ENCODE measurements at regions not wholly inside any gene's neighbourhood (a gene's known extent, or its start where the extent isn't known, plus 50 kb on each side); places are given as distances from the start of the nearest gene placed in this dataset.

GRCh38 chr13:44816701-44817100, 172.6 kb downstream of the NUFIP1 start:
- H2BK120ac ChIP-seq (replicated peaks; ENCODE audit: low read depth, low read length) = no peak overlapping the region
- no peak overlapping the region for H3K4me3 ChIP-seq (ENCODE audit: extremely low read depth in 1 of 4, insufficient read depth in 2 of 4, low read depth in 3 of 4, low read length in 4 of 4)
- H2AFZ ChIP-seq (ENCODE audit: low read length) = no peak overlapping the region
- H3K18ac ChIP-seq (ENCODE audit: extremely low read depth, low read length) = no peak overlapping the region
- H2BK15ac ChIP-seq (ENCODE audit: low read length) = no peak overlapping the region
- no peak overlapping the region for H2BK5ac ChIP-seq (ENCODE audit: low read depth, low read length)
- H4K91ac ChIP-seq (replicated peaks; ENCODE audit: insufficient read length, low read length) = no peak overlapping the region
- no peak overlapping the region for H3K23ac ChIP-seq (ENCODE audit: insufficient read length)
- H3K4me1 ChIP-seq (replicated peaks in 1 of 4; ENCODE audit: control insufficient read depth in 3 of 4, insufficient read depth in 4 of 4, low read length in 3 of 4) = peaks cover 2 to 16% (median 10%) of the 10 kb centered on the region in 4 experiments
- no peak overlapping the region for H2BK20ac ChIP-seq (ENCODE audit: low read length)
- H3K9me3 ChIP-seq (ENCODE audit: insufficient read depth in 2 of 2, low read depth in 1 of 2, low read length in 1 of 2) = no peaks in the 10 kb centered on the region
- H3K27me3 ChIP-seq (replicated peaks in 1 of 4; ENCODE audit: control insufficient read depth in 3 of 4, extremely low read depth in 1 of 4, insufficient read depth in 3 of 4, low read length in 3 of 4) = no peaks in the 10 kb centered on the region
- no peak overlapping the region for H3K4ac ChIP-seq (replicated peaks; ENCODE audit: insufficient read length, low read depth, low read length)
- H3K4me2 ChIP-seq (ENCODE audit: insufficient read depth in 1 of 2, low read depth in 2 of 2, low read length in 2 of 2) = no peak overlapping the region
- H3K56ac ChIP-seq (replicated peaks; ENCODE audit: insufficient read length, low read depth, low read length) = no peak overlapping the region
- no peak for DNase-seq (ENCODE audit: low read depth in 1 of 2, low spot score in 2 of 2)
- ChIA-PET POLR2A (ENCODE audit: partially characterized antibody) (interaction anchor here (1.1 kb wide), 1 partner anchor 37 kb away, joined by 5 read pairs; no protein-coding TSS in a partner anchor), CTCF (ENCODE audit: partially characterized antibody) (interaction anchor here (0.7 to 3.4 kb wide), 8 partner anchors 9 to 398 kb away, joined by 3 to 13 read pairs (median 3); partner anchors contain the start of gene TSC22D1)
- H4K20me1 ChIP-seq (replicated peaks in 1 of 2; ENCODE audit: control insufficient read depth in 1 of 2, insufficient read depth in 2 of 2, low read length in 2 of 2) = no peaks in the 10 kb centered on the region
- H3K79me1 ChIP-seq (ENCODE audit: low read depth, low read length) = no peaks in the 10 kb centered on the region
- no peaks in the 10 kb centered on the region for H3K79me2 ChIP-seq (ENCODE audit: control insufficient read depth in 1 of 2, insufficient read depth in 2 of 2, low read length in 2 of 2)
- no peaks in the 10 kb centered on the region for H3K23me2 ChIP-seq (ENCODE audit: low read depth, low read length)
- 83% methylated on average over 1 of the region's 1 CpG; no CpG with 5 or more reads in 1 of the 2 experiments for WGBS, 2 experiments (ENCODE audit: extremely low coverage in 1 of 2, insufficient coverage in 1 of 2, insufficient read length in 1 of 2, insufficient replicate concordance in 2 of 2, low coverage in 1 of 2, low lambda C conversion rate in 2 of 2, missing lambda C conversion rate in 1 of 2)
- no peak overlapping the region for H4K5ac ChIP-seq (ENCODE audit: insufficient read length, low read depth, low read length)
- no peak overlapping the region for H3K27ac ChIP-seq (ENCODE audit: low read depth, low read length)
- no peak overlapping the region for H2AK5ac ChIP-seq (ENCODE audit: low read depth, low read length)
- H3K9ac ChIP-seq (replicated peaks in 1 of 4; ENCODE audit: extremely low read depth in 1 of 4, low read depth in 3 of 4, low read length in 3 of 4) = no peak overlapping the region
- no peak overlapping the region for H2BK12ac ChIP-seq (ENCODE audit: low read depth, low read length)
- no peak overlapping the region for H4K8ac ChIP-seq (ENCODE audit: extremely low read depth, insufficient read depth, low read length)
- no peak overlapping the region for H3K14ac ChIP-seq (ENCODE audit: insufficient read length)
- FAIRE-seq = no peak
- no peaks in the 10 kb centered on the region for H3K36me3 ChIP-seq (ENCODE audit: control insufficient read depth in 2 of 4, insufficient read depth in 4 of 4, low read length in 3 of 4)
- TF ChIP-seq CREB1 (IDR thresholded peaks at IDR 0.05) (no peak), HDAC2 (IDR thresholded peaks at IDR 0.05; ENCODE audit: borderline replicate concordance in 1 of 2, low read depth in 2 of 2, low read length in 2 of 2) (no peak), SIN3A (conservative IDR thresholded peaks at IDR 0.05 in 1 of 2, IDR thresholded peaks at IDR 0.05 in 1 of 2; ENCODE audit: low read depth in 1 of 2, low read length in 2 of 2) (no peak), CEBPB (IDR thresholded peaks at IDR 0.05; ENCODE audit: low read depth, low read length) (no peak), KDM1A (IDR thresholded peaks at IDR 0.05; ENCODE audit: borderline replicate concordance, low read length) (no peak), E2F6 (IDR thresholded peaks at IDR 0.05) (no peak), KDM4A (IDR thresholded peaks at IDR 0.05; ENCODE audit: low read depth, low read length, severe bottlenecking) (no peak), RBBP5 (IDR thresholded peaks at IDR 0.05; ENCODE audit: borderline replicate concordance, low read depth, low read length) (no peak), BRCA1 (IDR thresholded peaks at IDR 0.05; ENCODE audit: low read depth, low read length) (no peak), ASH2L (IDR thresholded peaks at IDR 0.05; ENCODE audit: low read length) (no peak), TCF12 (IDR thresholded peaks at IDR 0.05; ENCODE audit: low read depth, low read length) (no peak), TBP (IDR thresholded peaks at IDR 0.05; ENCODE audit: low read depth, low read length) (no peak), BCL11A (IDR thresholded peaks at IDR 0.05; ENCODE audit: low read depth in 2 of 2, low read length in 2 of 2) (no peak)
- TF ChIP-seq, protein P1, sequence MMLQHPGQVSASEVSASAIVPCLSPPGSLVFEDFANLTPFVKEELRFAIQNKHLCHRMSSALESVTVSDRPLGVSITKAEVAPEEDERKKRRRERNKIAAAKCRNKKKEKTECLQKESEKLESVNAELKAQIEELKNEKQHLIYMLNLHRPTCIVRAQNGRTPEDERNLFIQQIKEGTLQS (IDR thresholded peaks at IDR 0.05; ENCODE audit: insufficient read depth, low read depth, low read length) = no peak
